ENCODE measurements at regions not wholly inside any gene's neighbourhood (a gene's known extent, or its start where the extent isn't known, plus 50 kb on each side); places are given as distances from the start of the nearest gene placed in this dataset.
"Not testable (repeated sequence)": the region's sequence is repeated elsewhere in the genome, so short reads cannot be mapped to it uniquely, and the experiment has no call there.

DNA sequence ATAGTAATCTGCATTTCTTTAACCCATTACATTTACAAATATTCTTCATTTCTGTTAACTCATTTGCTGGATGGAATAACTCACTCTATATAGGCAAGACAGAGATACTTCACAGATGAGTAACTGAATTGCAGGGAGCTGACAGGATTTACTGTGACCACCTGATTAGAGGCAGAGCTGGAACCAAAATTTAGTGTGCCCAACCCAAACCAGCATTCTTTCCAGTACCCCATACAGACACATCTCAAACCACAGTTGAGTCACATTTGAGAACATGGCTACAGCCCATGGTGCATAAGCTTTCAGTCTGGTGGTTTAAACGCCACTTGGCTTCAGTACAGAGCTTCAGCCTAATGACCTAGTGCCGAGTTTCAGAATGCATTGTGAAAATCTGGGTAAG, 138.4 kb upstream of the TENT5A start:
- intact Hi-C loops (cut with DNase I), result loop anchor here (5.0 kb wide), 1 partner anchor 139 kb away; the partner anchor contains the start of gene TENT5A
- DNase-seq, result no peak

- no peak for DNase-seq
- intact Hi-C loops (cut with DNase I), result loop anchor here (5.0 kb wide), 1 partner anchor 137 kb away; the partner anchor contains the start of gene TENT5A
Observed at GRCh38 chr6:81889377-81890053, 137.0 kb upstream of the TENT5A start.

DNA sequence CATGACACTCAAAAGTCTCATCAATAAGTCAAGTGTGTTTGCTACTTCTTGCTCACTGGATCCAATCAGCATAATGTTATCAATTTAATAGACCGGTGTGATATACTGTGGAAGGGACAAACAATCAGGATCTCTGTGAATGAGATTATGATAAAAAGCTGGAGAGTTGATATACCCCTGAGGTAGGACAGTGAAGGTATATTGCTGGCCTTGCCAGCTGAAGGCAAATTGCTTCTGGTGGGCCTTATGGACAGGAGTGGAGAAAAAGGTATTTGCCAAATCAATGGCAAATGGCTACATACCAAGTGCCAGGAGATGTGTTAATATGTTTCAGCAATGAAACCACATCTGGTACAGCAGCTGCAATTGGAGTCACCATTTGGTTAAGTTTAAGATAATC, 134.4 kb upstream of the TENT5A start:
- DNase-seq; intact Hi-C loops (cut with DNase I): not testable (repeated sequence)

DNA sequence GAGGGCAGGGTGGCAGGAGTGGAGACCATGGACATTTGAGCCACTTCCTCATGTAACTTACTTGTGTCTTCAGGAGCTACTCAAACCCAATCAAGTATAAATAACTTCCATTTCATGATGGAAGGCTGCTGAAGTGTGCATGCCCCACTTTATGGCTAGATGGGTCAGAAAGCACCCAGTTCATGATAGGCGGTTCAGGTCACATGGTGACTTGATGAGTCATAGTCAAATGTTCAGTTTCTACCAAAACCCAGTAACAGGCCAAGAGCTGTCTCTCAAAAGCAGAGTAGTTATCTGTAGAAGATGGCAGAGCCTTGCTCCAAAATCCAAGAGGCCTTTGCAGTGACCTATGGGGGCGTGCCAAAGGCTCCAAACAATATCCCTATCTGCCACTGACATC, 133.7 kb upstream of the TENT5A start:
- no peak for DNase-seq
- intact Hi-C loops (cut with DNase I), result no loop called here

DNA sequence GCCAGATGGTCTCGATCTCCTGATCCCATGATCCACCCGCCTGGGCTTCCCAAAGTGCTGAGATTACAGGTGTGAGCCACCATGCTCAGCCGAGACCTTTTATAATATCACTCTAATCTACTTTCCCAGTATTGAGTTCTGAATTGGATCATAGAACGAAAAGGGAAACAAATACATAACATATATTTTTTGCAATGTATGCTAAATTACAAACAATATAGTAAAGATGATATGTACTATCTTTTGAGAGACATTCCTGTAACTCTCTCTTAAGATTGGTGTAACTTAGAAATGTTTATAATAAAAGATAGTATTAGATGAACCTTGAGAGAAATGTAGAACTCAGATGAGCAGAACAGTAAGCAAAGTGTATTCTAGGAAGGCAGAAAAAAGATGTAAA, 129.2 kb upstream of the TENT5A start:
- DNase-seq, result no peak
- intact Hi-C loops (cut with DNase I), result no loop called here

DNA sequence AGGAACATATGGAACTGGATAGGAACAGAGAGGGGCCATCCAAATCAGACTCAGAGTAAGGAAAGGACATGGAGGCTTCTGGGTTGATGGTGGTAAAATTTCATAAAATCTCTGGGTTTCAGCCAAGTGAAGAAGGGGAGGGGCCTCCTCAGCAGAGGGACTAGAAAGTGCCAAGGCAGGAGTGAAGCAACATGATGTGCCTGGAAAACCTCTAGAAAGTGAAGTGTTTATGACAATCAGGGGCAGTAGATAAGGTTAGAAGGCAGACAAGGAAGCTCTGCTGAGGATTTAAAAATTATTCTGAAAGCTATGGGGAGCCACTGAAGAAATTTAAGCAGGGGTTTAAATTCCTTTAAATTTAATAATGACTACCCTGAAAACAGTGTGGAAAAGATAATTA, 126.0 kb upstream of the TENT5A start:
- DNase-seq, result no peak
- intact Hi-C loops (cut with DNase I), result no loop called here

DNA sequence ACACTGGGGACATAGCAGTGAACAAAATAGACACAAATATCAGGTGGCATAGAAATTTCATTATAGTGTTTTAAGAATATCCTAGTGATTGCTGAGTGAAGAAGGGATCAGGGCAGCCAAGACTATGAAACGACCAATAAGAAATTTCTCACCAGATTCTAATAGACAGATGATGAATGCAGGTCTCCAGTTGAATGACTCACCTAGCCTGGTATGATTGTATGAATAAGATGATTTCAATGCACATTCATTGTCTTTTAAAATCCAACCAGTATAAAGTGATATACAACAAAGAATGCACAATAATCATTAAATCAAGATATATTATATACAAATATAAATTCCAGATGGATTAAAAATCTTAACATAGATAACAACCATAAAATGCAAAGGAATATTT, 124.5 kb upstream of the TENT5A start:
- DNase-seq, result no peak
- intact Hi-C loops (cut with DNase I), result no loop called here

GRCh38 chr6:81875782-81876293, 123.4 kb upstream of the TENT5A start:
- intact Hi-C loops (cut with DNase I), result no loop called here
- no peak for DNase-seq

DNA sequence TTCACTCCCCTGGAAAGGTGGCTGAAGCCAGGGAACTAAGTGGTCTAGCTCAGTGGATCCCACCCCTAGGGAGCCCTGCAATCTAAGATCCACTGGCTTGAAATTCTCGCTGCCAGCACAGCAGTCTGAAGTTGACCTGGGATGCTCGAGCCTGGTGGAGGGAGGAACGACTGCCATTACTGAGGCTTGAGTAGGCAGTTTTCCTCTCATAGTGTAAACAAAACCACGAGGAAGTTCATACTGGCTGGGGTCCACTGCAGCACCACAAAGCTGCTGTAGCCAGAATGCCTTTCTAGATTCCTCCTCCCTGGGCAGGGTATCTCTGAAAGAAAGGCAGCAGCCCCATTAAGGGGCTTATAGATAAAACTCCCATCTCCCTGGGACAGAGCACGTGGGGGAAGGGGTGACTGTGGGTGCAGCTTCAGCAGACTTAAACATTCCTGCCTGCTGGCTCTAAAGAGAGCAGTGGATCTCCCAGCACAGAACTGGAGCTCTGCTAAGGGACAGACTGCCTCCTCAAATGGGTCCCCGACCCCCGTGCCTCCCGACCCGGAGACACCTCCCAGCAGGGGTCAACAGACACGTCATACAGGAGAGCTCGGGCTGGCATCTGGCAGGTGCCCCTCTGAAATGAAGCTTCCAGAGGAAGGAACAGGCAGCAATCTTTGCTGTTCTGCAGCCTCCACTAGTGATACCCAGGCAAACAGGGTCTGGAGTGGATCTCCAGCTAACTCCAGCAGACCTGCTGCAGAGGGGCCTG, 117.4 kb upstream of the TENT5A start:
- intact Hi-C loops (cut with DNase I); DNase-seq: not testable (repeated sequence)

GRCh38 chr6:81865712-81866111, 113.2 kb upstream of the TENT5A start:
- intact Hi-C loops (cut with DNase I), result no loop called here
- no peak for DNase-seq

GRCh38 chr6:81864124-81864523, 111.6 kb upstream of the TENT5A start:
- DNase-seq, result no peak
- intact Hi-C loops (cut with DNase I), result no loop called here

DNA sequence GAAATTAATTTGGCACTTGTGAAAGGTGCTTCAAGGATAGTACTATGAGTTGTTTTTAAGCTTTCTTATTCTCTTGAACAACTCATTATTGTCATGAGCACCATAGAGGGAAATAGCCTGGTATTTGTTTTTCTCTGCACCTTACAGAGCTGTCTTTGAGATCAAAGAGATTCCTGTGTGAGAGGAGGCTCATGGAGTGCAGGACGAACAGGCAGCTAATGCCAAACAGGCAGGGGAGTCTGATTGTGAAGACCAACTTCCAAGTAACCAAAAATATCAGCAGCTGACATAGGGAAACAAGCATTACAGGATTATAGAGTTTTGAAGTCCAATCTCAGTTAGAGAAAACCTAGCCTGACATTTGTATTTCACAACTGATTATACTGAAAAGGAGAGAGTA, 110.6 kb upstream of the TENT5A start:
- intact Hi-C loops (cut with DNase I), result no loop called here

DNA sequence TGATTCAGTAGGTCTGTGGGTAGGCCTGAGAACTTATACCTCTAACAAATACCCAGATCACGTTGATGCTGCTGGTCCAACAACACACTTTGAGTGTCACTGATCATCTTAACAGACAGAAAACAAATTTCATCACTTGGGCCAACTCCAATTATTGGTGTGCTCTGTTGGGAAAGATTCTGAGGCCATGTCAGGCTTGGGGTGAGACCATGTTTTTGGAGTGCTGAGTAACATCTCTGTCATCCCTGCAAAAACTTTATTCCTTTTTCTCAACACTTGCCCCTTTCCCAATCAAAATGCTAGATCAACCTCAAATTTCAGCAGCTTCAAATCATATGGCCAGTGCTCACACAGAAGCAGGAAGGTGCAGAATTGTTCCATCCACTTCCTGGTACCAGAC, 108.8 kb upstream of the TENT5A start:
- intact Hi-C loops (cut with DNase I), result no loop called here
- no peak for DNase-seq

More for the DNA sequence above, 110.6 kb upstream of the TENT5A start:
- DNase-seq, result no peak

DNA sequence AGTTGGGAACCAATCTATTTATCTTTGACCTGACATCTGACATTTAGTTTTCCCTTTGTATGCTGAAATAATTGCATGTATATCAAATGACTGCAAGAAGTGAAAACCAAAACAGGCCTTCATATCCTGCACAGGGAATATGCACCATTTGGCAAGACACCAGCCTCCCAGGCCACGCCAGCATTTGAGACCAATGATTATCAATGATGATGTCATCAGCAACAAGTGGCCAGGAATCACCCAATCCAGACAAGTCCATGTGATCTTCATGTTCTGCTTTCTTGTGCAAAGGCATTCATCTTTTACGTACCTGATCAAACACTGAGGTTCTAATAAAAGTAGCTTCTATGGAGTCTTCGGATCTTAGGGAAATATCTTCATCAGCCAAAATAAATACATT, 107.4 kb upstream of the TENT5A start:
- no peak for DNase-seq
- intact Hi-C loops (cut with DNase I), result no loop called here

DNA sequence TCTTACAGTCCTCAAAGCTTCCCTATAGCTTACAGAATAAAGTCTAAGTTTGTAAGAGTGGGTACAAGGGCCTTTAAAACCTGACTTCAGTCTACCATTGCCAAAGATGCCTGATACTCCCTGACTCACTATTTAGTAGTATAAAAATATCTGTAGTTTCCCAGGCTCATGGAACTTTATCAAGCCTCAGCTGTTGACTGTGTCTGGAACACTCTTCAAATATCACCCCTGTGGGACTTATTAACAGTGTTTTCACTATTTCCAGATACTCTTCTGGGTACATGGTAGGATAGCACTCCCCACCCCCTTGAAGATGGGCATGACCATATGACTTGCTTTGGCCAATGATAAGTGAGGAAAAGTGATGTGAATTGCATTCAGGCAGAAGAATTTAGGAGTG, 105.3 kb upstream of the TENT5A start:
- intact Hi-C loops (cut with DNase I), result no loop called here

DNA sequence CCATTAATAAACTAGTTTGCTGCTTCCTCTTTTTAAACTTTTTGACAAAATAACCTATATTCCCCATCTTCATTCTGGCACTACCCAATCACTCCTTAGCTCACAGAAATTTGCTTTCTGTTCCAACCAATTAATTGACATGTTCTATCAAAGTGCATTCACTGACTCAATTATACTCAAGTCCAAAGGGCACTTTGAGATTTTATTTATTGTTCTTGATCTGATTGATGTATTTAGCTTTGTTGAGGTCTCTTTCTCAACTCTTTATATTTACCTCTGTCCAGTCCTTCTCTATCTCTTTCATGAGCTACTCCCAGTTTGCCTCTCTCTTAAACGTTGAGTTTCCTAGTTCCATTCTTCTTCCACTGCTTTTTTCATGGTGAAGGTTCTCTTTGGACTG, 104.4 kb upstream of the TENT5A start:
- no peak for DNase-seq
- intact Hi-C loops (cut with DNase I), result no loop called here

More for the DNA sequence above, 105.3 kb upstream of the TENT5A start:
- DNase-seq, result no peak

- intact Hi-C loops (cut with DNase I), result no loop called here
- no peak for DNase-seq
Observed at GRCh38 chr6:81854474-81854873, 102.0 kb upstream of the TENT5A start.

DNA sequence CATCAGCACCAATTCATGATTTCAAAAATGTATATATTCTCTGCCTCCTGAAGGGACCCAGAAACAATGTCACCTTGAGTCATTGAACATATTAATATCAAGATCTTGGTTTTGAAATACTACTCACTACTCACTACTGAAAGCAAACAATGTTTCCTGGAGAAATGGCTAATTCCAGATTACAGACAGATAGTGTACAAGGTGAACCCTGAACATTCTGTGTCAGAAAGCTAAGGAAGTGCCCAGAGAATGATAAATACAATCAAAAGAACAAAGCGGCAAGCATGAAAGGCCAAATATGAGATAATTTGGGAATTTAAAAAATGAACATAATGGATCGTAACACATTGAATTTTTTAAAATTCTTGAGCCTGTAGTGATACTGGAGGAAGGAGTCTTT, 101.5 kb upstream of the TENT5A start:
- intact Hi-C loops (cut with DNase I), result no loop called here
- no peak for DNase-seq

- intact Hi-C loops (cut with DNase I), result no loop called here
- no peak for DNase-seq
Observed at GRCh38 chr6:81849248-81849647, 96.8 kb upstream of the TENT5A start.

DNA sequence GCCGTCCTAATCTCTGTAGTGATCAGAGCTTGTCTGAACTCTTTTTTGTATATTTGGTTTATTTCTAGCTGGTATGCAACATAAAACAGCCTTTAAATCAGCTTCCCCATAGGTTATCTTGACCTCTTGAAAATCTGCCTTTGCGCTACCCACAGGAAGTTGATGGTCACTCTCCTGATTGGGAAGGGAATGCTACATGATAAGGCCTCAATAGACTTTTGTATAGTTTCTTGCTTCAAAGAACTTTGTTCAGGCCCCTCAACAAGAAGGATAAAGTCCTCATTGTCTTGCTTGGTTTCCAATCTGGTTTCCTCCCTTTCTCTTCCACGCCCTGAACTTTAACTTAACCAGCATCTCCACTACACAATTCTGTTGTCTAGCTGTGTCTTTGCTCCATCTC, 95.4 kb upstream of the TENT5A start:
- intact Hi-C loops (cut with DNase I), result no loop called here
- no peak for DNase-seq

DNA sequence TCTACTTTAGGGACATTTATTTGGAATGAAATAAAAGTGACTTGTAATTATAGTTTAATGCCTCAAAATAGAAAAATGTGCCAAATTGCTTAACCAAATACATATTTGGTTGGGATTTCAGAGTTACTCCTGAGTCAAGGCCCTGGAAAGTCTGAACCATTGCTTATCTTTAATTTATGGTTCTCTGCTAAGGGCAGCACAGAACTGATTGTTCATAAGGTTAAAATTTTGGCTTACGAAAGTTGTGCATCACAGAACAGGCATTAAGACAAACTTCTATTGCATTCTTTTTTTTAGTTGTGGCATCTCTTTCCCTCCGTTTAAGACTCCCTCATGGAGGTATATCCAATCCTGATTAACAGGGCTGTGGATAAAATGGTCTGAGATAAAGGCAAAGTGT, 92.2 kb upstream of the TENT5A start:
- DNase-seq, result no peak
- intact Hi-C loops (cut with DNase I), result no loop called here
